GM23338 (cell line): ENCODE measurements at regions not wholly inside any gene's neighbourhood (a gene's known extent, or its start where the extent isn't known, plus 50 kb on each side); places are given as distances from the start of the nearest gene placed in this dataset.

Experiments used
- ATAC-seq: fragments of 200-7000 bp; cut with Tn5 transposase; 3 replicates; pipeline ENCODE4 v1.9.1; 2020
- DNase-seq: peaks from one replicate; pipeline ENCODE4 v3.0.0-alpha.2; 2015; ENCODE audit warnings: low spot score
- H2AFZ ChIP-seq: fragments of 200-600 bp; sonication (generic); 2 replicates; pipeline ENCODE4 v1.8.0; 2016; ENCODE audit warnings: antibody characterized with exemption, mild to moderate bottlenecking, moderate library complexity
- H3F3A ChIP-seq: fragments of 200-600 bp; sonication (generic); replicated peaks from 2 replicates; pipeline ENCODE4 v1.8.0; 2017; ENCODE audit warnings: antibody characterized with exemption, mixed run types, low read depth
- H3K27ac ChIP-seq: fragments of 200-600 bp; sonication (generic); 2 replicates; pipeline ENCODE4 v1.6.1; 2016; ENCODE audit warnings: low read depth
- H3K27me3 ChIP-seq: fragments of 200-600 bp; sonication (generic); 2 replicates; pipeline ENCODE4 v1.8.0; 2016; ENCODE audit warnings: mild to moderate bottlenecking, mixed run types, moderate library complexity; ENCODE audit not compliant: insufficient read depth
- H3K36me3 ChIP-seq: fragments of 200-600 bp; sonication (generic); 2 replicates; pipeline ENCODE4 v1.8.0; 2016; ENCODE audit warnings: mild to moderate bottlenecking; ENCODE audit not compliant: insufficient read depth
- H3K4me1 ChIP-seq: fragments of 200-600 bp; sonication (generic); 2 replicates; pipeline ENCODE4 v1.8.0; 2016; ENCODE audit warnings: mild to moderate bottlenecking, moderate library complexity; ENCODE audit not compliant: insufficient read depth
- H3K4me2 ChIP-seq: fragments of 200-600 bp; sonication (generic); 2 replicates; pipeline ENCODE4 v1.7.1; 2017; ENCODE audit warnings: mixed run types
- H3K4me3 ChIP-seq: fragments of 200-600 bp; sonication (generic); 2 replicates; pipeline ENCODE4 v1.6.1; 2016; ENCODE audit warnings: mixed run types
- H3K79me2 ChIP-seq: fragments of 200-600 bp; sonication (generic); replicated peaks from 2 replicates; pipeline ENCODE4 v1.8.0; 2017; ENCODE audit warnings: mild to moderate bottlenecking; ENCODE audit not compliant: insufficient read depth
- H3K9me2 ChIP-seq: fragments of 200-600 bp; sonication (generic); 2 replicates; pipeline ENCODE4 v1.8.0; 2017; ENCODE audit not compliant: insufficient read depth
- H4K20me1 ChIP-seq: fragments of 200-600 bp; sonication (generic); replicated peaks from 2 replicates; pipeline ENCODE4 v1.8.0; 2017; ENCODE audit warnings: mild to moderate bottlenecking; ENCODE audit not compliant: insufficient read depth
- H3K27ac Mint-ChIP-seq: 2 replicates; pipeline ENCODE4 v1.8.0; 2020; ENCODE audit warnings: inconsistent platforms, mild to moderate bottlenecking, moderate library complexity, mixed read lengths
- H3K27me3 Mint-ChIP-seq: 3 replicates; pipeline ENCODE4 v1.8.0; 2022; ENCODE audit warnings: low read depth, mild to moderate bottlenecking, moderate library complexity, mixed read lengths, inconsistent platforms; ENCODE audit not compliant: insufficient read depth, poor library complexity
- H3K36me3 Mint-ChIP-seq: 3 replicates; pipeline ENCODE4 v1.8.0; 2021; ENCODE audit warnings: low read depth, mild to moderate bottlenecking, inconsistent platforms, moderate library complexity, mixed read lengths
- H3K4me1 Mint-ChIP-seq: 3 replicates; pipeline ENCODE4 v1.8.0; 2020; ENCODE audit warnings: mild to moderate bottlenecking, inconsistent platforms, mixed read lengths
- H3K4me3 Mint-ChIP-seq: 3 replicates; pipeline ENCODE4 v1.8.0; 2021; ENCODE audit warnings: moderate library complexity, mild to moderate bottlenecking, inconsistent platforms, mixed read lengths
- H3K9me3 Mint-ChIP-seq: 3 replicates; pipeline ENCODE4 v1.8.0; 2020; ENCODE audit warnings: moderate library complexity, mild to moderate bottlenecking, inconsistent platforms, mixed read lengths
- CREB1 ChIP-seq: fragments of 250-450 bp; sonication (Bioruptor Pico); IDR thresholded peaks from 2 replicates; pipeline ENCODE4 v1.5.0; 2020; ENCODE audit warnings: low read depth, mild to moderate bottlenecking, moderate library complexity
- ETS1 ChIP-seq: IDR thresholded peaks from 2 replicates; pipeline ENCODE4 v1.6.1; 2016; ENCODE audit warnings: antibody characterized with exemption
- EZH2 ChIP-seq: fragments of 200-600 bp; sonication (generic); IDR thresholded peaks from one replicate; pipeline ENCODE4 v1.8.0; 2017; ENCODE audit warnings: antibody characterized with exemption, mild to moderate bottlenecking, low read depth; ENCODE audit not compliant: unreplicated experiment
- EZH2phosphoT487 ChIP-seq: fragments of 200-600 bp; sonication (generic); IDR thresholded peaks from one replicate; pipeline ENCODE4 v1.8.1; 2018; ENCODE audit warnings: antibody characterized with exemption; ENCODE audit not compliant: unreplicated experiment
- NANOG ChIP-seq: IDR thresholded peaks from 2 replicates; pipeline ENCODE4 v1.6.1; 2016; ENCODE audit warnings: antibody characterized with exemption, borderline replicate concordance
- POLR2AphosphoS5 ChIP-seq: IDR thresholded peaks from 2 replicates; pipeline ENCODE4 v1.6.1; 2016; ENCODE audit warnings: antibody characterized with exemption, low read depth
- ZNF114 ChIP-seq: fragments of 250-450 bp; sonication (Bioruptor Pico); IDR thresholded peaks from 2 replicates; pipeline ENCODE4 v1.5.0; 2020; ENCODE audit warnings: mild to moderate bottlenecking, moderate library complexity
- ZNF331 ChIP-seq: fragments of 250-450 bp; sonication (Bioruptor Pico); IDR thresholded peaks from 2 replicates; pipeline ENCODE4 v1.5.0; 2020; ENCODE audit warnings: low read depth, mild to moderate bottlenecking, moderate library complexity
- ZNF462 ChIP-seq: fragments of 250-450 bp; sonication (Bioruptor Pico); IDR thresholded peaks from 2 replicates; pipeline ENCODE4 v1.5.0; 2020; ENCODE audit warnings: mild to moderate bottlenecking, moderate library complexity
- TF ChIP-seq, protein P1 (sequence below), 2 experiments: fragments of 200-600 bp in 1 of 2; sonication (generic) in 1 of 2; conservative IDR thresholded peaks; 2 replicates each; pipeline versions ENCODE4 v1.5.1 to v1.6.1; 2016 to 2017; ENCODE audit warnings: antibody characterized with exemption in 2 of 2, low read depth in 2 of 2, mild to moderate bottlenecking in 2 of 2, moderate library complexity in 1 of 2
- TF ChIP-seq, protein P2 (sequence below): IDR thresholded peaks from one replicate; pipeline ENCODE4 v1.6.1; 2018; ENCODE audit warnings: antibody characterized with exemption; ENCODE audit not compliant: unreplicated experiment

DNA sequence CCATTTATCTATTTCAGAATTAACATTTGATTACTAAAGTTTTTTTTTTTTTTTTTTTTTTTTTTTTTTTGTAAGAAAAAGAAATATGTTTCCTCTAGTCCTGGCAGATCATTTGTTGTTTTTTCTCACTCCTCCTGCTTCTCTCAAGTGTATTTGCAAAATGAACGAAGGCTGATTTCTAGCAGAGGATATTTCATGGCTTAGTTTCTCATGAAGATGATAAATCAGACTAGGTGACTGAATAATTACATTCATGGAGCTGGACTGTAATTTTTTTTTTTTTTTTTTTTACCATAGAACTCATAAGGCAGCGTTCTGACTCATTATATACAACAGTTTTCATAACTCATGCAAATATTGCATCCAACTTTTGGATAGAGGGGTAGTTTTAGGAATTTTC, 332.5 kb upstream of the SEMA6D start:
- H3K4me1 ChIP-seq, result peaks cover 5% of the 10 kb centered on the region
- no peak overlapping the region for H3K27ac Mint-ChIP-seq
- TF ChIP-seq EZH2 (no peak), ZNF462 (no peak), EZH2phosphoT487 (no peak), ETS1 (no peak), CREB1 (no peak), NANOG (no peak), ZNF114 (CRISPR knock-in tag) (no peak), POLR2AphosphoS5 (no peak), ZNF331 (CRISPR knock-in tag) (no peak)
- TF ChIP-seq, protein P1, sequence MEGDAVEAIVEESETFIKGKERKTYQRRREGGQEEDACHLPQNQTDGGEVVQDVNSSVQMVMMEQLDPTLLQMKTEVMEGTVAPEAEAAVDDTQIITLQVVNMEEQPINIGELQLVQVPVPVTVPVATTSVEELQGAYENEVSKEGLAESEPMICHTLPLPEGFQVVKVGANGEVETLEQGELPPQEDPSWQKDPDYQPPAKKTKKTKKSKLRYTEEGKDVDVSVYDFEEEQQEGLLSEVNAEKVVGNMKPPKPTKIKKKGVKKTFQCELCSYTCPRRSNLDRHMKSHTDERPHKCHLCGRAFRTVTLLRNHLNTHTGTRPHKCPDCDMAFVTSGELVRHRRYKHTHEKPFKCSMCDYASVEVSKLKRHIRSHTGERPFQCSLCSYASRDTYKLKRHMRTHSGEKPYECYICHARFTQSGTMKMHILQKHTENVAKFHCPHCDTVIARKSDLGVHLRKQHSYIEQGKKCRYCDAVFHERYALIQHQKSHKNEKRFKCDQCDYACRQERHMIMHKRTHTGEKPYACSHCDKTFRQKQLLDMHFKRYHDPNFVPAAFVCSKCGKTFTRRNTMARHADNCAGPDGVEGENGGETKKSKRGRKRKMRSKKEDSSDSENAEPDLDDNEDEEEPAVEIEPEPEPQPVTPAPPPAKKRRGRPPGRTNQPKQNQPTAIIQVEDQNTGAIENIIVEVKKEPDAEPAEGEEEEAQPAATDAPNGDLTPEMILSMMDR (conservative IDR thresholded peaks at IDR 0.05; ENCODE audit: low read depth in 2 of 2), result no peak
- TF ChIP-seq, protein P2, sequence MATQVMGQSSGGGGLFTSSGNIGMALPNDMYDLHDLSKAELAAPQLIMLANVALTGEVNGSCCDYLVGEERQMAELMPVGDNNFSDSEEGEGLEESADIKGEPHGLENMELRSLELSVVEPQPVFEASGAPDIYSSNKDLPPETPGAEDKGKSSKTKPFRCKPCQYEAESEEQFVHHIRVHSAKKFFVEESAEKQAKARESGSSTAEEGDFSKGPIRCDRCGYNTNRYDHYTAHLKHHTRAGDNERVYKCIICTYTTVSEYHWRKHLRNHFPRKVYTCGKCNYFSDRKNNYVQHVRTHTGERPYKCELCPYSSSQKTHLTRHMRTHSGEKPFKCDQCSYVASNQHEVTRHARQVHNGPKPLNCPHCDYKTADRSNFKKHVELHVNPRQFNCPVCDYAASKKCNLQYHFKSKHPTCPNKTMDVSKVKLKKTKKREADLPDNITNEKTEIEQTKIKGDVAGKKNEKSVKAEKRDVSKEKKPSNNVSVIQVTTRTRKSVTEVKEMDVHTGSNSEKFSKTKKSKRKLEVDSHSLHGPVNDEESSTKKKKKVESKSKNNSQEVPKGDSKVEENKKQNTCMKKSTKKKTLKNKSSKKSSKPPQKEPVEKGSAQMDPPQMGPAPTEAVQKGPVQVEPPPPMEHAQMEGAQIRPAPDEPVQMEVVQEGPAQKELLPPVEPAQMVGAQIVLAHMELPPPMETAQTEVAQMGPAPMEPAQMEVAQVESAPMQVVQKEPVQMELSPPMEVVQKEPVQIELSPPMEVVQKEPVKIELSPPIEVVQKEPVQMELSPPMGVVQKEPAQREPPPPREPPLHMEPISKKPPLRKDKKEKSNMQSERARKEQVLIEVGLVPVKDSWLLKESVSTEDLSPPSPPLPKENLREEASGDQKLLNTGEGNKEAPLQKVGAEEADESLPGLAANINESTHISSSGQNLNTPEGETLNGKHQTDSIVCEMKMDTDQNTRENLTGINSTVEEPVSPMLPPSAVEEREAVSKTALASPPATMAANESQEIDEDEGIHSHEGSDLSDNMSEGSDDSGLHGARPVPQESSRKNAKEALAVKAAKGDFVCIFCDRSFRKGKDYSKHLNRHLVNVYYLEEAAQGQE, result no peak

More for the DNA sequence above, 332.5 kb upstream of the SEMA6D start:
- no peak overlapping the region for H3K4me3 ChIP-seq
- no peaks in the 10 kb centered on the region for H3K9me2 ChIP-seq
- no peak for ATAC-seq
- H3K4me1 Mint-ChIP-seq, result peaks cover 11% of the 10 kb centered on the region
- 0 out of 2 replicates have a peak overlapping the region, but pooled peaks have one; percentile 28 for H3K4me2 ChIP-seq
- H3K27ac ChIP-seq, result no peak overlapping the region
- no peaks in the 10 kb centered on the region for H3K27me3 Mint-ChIP-seq
- DNase-seq, result no peak
- no peaks in the 10 kb centered on the region for H4K20me1 ChIP-seq
- H3K36me3 ChIP-seq, result no peaks in the 10 kb centered on the region
- H3F3A ChIP-seq, result no peaks in the 10 kb centered on the region
- no peaks in the 10 kb centered on the region for H3K27me3 ChIP-seq
- no peaks in the 10 kb centered on the region for H3K36me3 Mint-ChIP-seq
- H3K4me3 Mint-ChIP-seq, result no peak overlapping the region
- H3K79me2 ChIP-seq, result no peaks in the 10 kb centered on the region
- H3K9me3 Mint-ChIP-seq, result no peaks in the 10 kb centered on the region
- H2AFZ ChIP-seq, result no peak overlapping the region
